ENCODE measurements at regions not wholly inside any gene's neighbourhood (a gene's known extent, or its start where the extent isn't known, plus 50 kb on each side); places are given as distances from the start of the nearest gene placed in this dataset.

DNA sequence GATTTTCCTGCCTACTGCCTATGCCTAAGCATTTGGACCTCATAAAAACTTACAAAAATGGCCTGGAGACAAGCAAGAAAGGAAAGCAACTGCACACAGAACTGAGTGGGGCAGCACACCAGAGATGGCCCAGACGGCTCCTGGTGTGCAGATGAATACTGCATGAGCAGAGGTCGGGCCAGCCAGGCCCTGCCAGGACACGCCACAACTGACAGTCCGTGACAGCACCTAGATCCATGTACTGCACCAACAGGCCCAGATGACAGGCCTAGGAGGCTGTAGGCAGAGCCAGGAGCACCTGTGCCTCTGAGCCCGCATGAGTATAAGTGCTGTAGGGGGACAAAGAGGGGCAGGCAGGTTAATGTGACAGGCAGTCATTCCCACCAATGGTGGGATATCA is 160.2 kb downstream of the IGLL1 start:
- TF ChIP-seq CEBPB (IDR thresholded peaks at IDR 0.05; ENCODE audit: low read depth) = no peak
- TF ChIP-seq, protein P1, sequence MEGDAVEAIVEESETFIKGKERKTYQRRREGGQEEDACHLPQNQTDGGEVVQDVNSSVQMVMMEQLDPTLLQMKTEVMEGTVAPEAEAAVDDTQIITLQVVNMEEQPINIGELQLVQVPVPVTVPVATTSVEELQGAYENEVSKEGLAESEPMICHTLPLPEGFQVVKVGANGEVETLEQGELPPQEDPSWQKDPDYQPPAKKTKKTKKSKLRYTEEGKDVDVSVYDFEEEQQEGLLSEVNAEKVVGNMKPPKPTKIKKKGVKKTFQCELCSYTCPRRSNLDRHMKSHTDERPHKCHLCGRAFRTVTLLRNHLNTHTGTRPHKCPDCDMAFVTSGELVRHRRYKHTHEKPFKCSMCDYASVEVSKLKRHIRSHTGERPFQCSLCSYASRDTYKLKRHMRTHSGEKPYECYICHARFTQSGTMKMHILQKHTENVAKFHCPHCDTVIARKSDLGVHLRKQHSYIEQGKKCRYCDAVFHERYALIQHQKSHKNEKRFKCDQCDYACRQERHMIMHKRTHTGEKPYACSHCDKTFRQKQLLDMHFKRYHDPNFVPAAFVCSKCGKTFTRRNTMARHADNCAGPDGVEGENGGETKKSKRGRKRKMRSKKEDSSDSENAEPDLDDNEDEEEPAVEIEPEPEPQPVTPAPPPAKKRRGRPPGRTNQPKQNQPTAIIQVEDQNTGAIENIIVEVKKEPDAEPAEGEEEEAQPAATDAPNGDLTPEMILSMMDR (IDR thresholded peaks at IDR 0.05 in 2 of 3, conservative IDR thresholded peaks at IDR 0.05 in 1 of 3; ENCODE audit: borderline replicate concordance in 1 of 3, insufficient read depth in 1 of 3, low read depth in 2 of 3, low read length in 2 of 3) = no peak
- TF ChIP-seq SIN3A (IDR thresholded peaks at IDR 0.05; ENCODE audit: low read depth) = no peak
- TF ChIP-seq POLR2AphosphoS5 (IDR thresholded peaks at IDR 0.05; ENCODE audit: low read depth, low read length) = no peak
- TF ChIP-seq YY1 (IDR thresholded peaks at IDR 0.05; ENCODE audit: extremely low read depth, insufficient replicate concordance, low read depth, low read length) = no peak
- TF ChIP-seq POLR2A (IDR thresholded peaks at IDR 0.05; ENCODE audit: borderline replicate concordance, extremely low read depth, insufficient read depth, insufficient read length) = no peak
- TF ChIP-seq ZNF274 (IDR thresholded peaks at IDR 0.05; ENCODE audit: low read depth, low read length) = no peak
- TF ChIP-seq, protein P2, sequence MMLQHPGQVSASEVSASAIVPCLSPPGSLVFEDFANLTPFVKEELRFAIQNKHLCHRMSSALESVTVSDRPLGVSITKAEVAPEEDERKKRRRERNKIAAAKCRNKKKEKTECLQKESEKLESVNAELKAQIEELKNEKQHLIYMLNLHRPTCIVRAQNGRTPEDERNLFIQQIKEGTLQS (IDR thresholded peaks at IDR 0.05) = no peak
